ENCODE measurements at regions not wholly inside any gene's neighbourhood (a gene's known extent, or its start where the extent isn't known, plus 50 kb on each side); places are given as distances from the start of the nearest gene placed in this dataset.

DNA sequence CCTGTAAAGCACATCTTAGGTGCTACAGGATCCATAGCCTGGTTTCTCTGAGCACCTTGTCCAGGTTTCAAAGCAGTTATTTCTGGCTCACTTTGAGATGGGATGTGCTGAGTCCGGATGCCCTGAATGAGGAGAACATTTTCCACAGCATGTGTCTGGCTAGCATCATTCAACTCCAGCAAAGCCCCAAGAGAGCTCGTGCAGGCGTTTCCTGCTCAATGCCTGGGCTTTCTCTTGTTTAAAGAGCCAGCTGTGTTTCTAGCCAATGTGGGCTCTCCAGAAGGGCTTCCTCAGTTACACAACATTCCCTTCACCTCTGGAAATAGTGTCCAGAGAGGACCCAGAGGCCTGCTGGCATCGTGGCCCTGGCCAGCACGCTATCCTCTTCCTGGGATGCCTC lies 411.7 kb downstream of the DMAC1 start:
- DNase-seq = no peak

DNA sequence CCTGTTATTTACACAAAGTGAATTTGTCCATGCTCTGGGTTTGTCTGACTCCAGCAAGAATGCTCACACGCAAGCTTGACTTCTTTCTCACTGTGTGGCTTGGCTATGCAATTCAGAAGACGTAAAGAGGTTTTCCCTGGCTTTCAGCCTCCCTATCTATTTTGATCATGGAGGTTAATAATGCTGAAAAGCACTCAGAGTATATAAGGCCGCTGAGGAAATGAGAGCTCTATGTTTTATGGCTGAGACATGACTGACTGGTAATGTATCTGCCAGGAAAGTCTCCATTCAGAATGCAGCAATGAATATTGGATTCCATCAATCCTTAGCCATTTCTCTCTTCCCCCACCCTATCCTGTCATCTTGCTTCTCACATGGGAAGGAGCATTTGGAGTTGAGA lies 417.3 kb downstream of the DMAC1 start:
- no peak for DNase-seq

DNA sequence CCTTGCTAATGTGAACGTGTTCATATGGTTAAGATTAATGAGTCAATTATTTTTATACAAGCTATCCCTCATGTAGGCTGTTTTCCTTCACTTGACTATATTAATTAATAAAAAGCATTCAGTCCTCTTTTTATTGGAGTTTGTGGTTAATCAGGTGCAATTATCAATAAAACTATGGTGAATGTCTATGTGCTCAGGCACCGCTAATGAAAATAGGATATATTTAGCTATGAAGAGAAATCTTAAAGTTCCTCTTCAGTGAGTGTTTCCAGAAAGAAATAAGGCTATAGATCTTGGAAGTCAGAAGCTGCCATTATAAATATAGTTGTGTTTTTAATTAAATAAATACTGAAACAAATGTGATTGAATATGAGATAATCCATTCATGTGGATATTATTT lies 422.1 kb downstream of the DMAC1 start:
- no peak for DNase-seq

DNA sequence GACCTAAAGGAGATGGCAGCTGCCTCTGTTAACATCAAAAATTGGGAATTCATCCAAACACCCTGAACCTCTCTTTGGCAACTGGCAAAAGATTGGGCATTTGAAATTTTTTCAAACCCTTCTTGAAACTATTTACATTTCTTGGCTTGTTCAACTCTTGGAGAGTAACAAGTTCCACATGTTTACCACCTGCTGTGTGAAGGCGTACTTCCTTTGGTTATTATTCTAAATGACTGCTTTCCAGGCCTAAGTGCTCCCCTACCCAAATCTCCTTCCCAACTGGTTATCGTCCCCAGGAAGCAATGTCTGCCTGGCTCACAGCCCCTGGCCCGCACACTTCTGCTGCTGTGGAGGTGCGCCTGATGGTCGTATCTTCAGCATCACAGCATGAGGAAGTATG lies 422.7 kb downstream of the DMAC1 start:
- no peak for DNase-seq

DNA sequence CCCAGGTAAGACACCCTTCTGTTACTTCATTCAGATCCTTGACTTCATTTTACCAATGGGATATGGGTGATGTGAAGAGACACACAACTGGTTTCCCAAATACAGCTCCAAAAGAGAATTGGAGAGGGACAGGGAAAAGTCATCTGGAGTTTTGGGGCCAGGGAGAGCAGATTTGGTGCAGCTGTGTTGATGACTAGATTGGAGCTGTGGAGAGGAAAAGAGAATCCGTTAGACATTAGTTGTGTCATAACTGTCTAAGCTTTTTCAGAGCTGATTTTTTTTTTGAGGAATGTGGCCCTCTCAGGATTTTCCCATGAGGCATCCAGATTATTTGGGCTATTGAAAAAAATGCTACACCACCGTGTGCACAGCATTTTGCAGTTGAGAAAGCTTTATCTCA lies 423.4 kb downstream of the DMAC1 start:
- DNase-seq = no peak

DNA sequence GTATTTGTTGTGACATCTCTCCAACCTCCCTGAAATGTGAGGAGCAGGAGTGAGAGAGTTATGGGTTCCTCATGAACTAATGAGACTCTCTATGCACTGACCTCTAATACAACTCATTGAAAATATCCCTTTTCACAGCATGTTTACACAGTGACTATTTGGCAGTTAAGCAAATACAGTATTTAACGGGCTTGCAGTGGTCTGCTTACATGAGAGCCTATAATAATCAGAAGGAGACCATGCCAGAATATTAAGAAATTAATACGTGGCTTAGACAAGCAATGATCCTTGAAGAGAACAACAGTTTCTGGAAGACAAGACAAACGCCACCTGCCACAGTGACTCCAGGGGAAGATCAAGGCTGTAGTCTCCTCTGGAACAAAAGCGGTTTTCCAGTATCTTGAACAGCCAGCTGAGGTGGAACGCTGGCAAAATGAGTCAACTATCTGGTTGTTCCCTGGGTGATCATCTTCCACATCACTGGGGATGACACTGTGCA lies 424.5 kb downstream of the DMAC1 start:
- DNase-seq = no peak

DNA sequence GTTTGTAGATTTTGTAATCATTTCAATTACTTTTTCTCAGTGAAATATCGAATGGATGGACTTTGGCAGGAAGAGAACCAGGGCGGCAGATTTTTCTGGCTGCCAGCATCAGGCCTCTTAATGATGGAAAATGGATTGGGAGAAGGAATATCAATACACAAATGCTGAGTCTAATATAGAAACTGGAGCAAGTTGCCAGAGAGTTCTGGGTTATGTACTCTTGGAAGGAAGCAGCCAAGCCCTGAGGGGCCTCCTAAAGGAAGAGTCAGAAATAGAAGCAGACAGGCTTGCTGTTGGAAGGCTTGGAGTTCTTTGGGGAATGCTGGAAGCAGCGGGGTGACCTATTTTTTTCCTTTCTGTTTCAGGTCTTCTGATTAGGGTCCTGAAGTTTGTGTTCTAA lies 428.6 kb downstream of the DMAC1 start:
- no peak for DNase-seq

DNA sequence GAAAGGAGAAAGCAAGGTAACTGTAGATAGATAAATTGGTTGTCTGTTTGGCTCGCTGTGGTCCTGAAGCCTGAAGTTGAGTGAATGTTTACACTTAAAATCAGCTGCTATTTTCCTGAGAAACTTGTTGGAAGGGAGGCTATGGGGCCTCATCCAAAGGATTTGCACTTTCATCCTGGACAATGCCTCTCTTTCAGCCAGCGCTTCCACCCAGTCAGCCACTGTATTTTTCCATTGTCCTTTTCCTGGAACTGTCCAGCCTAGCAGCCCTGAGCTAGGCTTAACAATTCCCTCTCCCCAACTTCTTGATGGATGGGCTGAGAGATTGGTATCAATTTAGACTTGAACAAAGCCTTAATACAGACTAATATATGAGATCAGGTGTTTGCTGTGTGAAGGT lies 429.2 kb downstream of the DMAC1 start:
- DNase-seq = no peak

DNA sequence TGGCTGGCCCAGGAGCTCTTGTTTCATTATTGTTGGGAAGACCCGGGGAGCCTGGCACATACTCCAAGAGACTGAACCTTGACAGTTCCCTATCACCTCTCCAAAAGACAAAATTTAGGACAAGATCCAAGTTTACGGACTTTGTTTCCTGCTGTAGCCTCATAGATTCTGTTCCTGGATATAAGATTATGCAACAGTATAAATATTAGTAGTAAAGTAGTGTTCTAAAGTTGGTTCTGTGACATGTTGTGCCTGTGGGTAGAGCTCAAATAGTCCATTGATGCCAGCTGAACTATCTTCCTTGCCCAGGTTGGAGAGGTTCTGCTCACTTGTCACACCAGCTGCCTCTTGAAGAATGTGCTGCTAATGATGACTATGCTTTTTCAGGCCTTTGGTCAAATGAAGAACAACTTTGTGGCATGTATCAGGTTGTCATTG lies 430.2 kb downstream of the DMAC1 start:
- DNase-seq = no peak

DNA sequence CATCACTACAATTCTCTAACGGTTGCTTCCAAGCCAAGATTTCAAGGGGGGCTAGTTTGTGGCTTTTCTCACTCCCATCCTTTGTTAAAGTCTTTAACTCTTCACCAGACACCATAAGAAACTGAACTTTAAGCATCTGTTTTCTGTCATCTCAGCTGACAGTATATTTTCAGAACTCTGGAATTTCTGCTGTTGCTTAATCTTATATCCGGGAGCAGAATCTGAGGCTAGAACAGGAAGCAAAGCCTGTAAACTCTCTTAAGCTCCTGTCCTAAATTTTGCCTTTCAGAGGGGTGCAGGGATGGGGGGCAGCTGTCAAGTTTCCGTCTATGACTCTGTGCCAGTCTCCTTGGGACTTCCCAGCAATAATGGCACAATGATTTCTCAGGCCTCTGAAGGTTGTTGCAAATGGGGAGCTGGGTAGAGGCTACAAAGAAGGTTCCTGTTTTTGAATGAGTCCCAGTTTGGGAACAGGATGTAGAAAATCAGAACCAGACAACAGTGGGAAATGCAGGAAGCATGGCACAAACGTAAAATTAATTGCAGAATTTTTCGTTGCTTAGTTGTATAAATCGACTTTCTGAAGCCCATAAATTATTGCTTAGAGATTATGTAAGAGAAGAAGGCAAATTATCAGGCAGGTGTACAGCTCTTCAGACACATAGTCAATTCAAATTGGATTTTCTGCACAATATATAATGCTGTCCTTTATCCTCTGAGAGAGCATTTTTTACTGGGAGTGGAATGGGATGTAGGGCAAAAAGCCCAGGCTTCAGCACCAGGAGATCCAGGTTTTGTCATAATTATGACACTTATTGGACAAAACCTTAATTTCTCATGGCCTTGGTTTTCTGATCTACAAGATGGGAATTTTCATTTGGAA lies 430.9 kb downstream of the DMAC1 start:
- no peak for DNase-seq

DNA sequence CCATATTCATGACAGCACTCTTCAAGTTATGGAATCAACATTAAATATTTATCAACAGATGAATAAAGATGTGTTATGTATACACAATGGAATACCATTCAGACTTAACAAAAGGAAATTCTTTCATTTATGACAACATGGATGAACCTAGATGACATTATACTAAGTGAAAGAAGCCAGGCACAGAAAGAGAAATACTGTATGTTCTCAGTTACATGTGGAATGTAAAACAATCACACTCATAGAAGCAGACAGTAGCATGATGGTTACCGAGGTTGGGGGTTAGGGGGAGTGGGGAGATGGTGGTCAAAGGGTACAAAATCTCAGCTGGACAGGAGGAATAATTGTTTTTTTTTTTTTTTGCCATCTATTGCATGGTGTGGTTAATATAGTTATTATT lies 431.9 kb downstream of the DMAC1 start:
- DNase-seq = no peak

DNA sequence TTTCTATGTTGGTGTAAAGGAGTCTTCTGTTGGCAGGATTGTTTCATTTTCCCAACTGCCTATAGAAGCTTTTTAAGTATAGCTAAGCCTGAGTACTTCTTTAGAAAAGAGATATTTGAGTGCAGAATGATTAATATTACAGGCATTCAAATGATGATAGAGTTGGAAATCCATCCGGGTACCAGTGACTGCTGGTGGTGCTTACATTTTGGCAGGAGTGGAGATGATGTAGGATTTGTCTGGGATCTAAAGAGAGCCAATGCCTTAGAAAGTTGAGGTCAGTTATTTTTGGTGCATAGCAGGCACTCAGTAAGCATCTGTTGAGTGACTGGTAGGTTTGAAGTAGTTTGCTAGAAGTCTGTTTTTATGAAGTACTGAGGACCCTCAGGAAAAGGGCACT lies 433.5 kb downstream of the DMAC1 start:
- no peak for DNase-seq

DNA sequence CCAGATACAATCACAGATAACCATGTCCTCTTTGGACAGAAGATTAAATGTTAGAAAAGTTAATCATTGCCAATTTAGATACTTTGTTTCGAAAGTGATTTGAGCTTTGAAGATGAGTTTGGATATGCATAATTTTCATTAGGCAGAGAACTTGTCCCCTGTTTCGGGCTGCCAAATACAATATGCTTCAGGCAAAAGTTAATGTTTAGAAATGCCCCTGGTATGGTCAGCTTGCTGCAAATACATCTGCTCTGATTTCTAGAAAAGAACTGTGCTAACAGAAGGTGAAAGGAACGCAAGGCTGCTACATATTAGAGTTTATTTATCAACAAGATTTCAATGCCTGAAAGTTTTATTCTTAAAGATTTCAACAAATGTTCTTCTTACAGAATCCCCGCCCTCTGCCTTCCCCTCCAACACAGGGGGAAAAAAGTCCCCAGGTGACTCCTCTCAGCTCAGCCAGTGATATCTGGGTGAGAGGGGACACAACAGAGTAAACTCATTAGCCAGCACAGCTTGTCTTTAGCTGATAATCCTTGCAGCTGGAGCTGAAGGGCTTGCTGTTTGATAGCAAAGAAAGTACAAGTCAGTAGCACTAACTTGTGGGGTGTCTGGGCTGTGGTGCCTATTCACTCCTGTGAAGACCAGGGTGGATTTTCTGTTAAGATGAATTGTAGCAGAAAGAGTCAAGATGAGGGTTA lies 435.7 kb downstream of the DMAC1 start:
- peak in 1 of 2 experiments; percentile 56 for DNase-seq

DNA sequence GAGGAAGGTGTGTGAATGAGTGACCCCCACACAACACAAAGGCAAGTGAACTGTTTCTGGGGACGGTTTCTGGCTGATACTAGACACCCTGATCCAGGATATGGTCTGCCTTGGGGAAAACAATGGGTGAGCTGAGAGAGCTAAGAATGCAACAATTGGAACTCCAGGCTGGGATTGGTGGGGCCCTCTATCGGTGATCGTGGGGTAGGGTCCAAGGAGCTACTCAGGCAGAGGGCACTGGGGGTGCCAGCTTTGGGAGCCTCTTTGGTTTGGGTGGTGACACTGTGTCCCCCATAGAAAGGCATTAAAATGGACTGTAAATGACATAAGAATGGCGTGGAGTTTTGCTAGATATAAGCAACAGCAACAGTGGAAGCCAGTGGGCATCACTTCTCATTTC lies 439.1 kb downstream of the DMAC1 start:
- no peak for DNase-seq

DNA sequence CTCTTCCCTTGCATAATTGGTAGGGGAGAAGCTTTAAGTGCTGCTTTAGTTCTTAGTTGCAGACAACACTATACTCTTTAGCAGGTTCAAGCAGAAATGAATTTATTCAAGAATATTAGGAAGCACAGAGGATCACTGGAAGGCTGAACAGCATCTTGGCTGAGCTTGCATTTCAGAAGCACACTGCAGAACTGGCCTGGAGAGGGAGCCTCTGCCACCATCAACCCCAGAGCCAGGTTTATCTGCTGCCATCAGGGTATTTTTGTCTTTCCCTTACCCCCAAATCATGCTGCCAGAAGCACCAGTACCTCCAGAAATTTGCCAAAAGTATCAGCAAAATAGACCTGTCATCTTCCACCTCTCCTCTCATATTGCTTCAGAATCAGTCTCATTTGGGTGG lies 440.7 kb downstream of the DMAC1 start:
- DNase-seq = no peak

DNA sequence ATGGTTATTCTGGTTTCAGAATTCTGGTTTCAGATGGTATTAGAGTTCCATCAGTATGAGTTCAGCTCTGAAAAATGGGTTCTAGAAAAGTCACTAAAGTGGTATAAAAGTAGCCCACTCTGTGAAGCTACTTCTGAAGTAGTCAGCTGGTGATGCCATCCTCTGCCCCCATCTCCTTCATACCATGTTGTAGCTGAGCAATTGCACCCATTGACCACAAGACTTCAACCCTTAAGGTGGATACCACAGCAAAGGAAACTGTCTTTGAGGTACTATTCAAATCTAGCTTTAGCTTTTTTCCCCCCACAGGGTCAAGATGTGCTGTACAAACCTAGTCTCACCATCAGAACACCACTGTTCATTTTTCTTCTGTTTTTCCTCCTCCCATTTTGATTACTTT lies 444.9 kb downstream of the DMAC1 start:
- no peak for DNase-seq

DNA sequence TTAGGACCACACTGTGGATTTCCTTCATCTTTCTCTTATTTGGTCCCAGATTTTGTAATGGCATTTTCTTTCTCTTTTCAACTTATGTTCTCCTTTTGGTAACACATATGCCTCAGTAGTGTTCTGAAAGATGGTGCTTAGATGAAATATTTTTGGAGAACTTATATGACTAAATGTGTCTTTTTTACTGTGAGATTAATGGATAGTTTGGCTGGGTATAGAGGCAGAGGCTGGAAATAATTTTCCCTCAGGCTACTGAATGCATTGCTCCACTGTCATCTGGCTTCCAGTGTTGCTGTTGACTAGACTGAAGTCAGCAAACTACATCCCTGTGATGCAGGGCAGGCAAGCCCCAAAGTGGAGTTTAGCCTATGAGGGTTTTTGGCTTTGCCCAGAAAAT lies 450.9 kb downstream of the DMAC1 start:
- DNase-seq = no peak

DNA sequence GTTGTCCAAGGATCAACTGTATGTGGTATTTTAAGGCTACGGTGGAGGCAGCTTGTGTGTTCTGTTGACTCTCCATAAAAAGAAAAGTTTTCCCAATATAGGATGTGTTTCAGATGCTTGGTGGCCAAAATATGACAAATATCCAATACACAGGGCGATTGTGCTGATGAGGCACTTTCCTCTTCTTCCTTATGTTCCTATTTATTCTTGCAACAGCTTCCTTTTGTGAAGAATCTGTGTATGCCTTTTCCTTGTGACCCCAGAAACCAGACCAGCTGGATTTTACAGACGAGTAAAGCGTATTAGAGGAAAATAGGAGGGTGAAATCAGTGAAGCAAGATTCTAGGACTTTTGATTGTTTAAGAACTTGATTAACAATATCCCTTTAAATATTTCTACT lies 452.0 kb downstream of the DMAC1 start:
- DNase-seq = no peak

DNA sequence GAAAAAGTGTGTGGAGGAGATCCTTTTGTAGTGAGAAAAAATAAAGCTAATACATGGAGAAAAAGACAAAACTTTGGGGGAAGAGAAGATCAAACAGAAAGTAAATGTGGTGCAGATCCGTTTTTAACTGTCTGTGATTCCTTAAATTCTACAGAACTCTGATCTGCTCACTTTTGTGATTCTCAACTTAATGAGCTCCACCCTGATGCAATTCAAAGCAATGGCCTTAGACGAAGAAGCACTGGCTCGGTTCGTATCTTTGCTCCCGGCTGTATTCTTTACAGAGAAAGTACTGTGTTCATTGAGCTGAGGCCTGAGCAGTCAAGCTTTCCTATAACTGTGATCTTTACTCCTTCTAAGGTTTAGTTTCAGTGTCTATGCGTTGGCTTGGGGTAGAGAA lies 453.4 kb downstream of the DMAC1 start:
- DNase-seq = no peak

DNA sequence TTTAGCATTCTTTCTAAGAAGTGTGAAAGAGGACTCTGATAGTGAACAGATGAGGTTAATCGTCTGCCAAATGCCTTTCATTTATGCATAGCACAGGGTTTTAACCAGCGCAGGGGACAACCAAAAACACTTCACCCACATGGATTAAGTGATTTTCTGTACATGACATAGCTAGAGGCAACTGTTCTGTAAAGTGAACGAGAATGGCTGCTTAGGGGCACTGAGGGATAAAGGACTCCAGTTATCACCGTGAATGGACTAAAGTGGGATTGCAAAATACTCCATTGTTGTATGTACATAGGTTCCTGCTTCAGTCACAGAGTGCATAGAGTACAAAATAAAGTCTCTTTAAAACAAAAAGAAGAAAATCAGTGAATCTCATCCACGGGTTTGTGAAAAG lies 456.8 kb downstream of the DMAC1 start:
- no peak for DNase-seq

DNA sequence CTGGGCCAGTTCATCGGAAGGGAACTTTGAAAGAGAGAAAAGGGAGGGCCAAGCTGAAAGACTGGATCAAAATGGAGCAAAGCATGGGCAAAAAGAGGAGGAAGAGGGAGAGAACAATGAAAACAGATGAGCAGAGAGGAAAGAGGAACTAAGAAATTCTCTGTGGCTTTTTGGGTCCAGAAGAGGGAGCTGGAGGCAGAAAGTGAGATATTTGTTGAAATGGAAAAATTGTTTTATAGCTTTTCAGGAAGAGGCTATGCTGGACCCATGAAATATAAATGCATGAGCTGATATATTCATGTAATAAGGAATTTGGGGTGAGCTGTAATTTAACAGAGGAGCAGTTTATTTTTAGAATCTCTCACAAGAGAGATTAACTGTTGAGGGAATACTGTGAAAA lies 457.3 kb downstream of the DMAC1 start:
- no peak for DNase-seq

DNA sequence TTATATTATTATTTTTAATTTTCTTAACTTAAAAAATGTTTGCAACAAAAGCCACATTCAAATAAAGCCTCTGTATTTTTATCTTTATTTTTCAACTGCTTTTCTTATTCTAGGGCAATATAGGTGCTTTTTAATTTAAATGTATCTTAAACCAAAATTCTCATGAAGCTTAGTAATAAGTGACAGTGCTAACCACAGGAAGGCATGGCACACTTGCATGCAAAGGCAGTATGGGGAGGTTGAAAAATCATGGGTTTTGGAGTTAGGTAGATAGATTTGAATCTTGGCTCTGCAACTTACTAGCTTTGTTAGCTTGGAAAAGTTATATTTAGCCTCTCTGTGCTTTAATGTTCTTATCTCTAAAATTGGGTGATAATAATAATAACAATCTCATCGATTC lies 458.0 kb downstream of the DMAC1 start:
- DNase-seq = no peak

DNA sequence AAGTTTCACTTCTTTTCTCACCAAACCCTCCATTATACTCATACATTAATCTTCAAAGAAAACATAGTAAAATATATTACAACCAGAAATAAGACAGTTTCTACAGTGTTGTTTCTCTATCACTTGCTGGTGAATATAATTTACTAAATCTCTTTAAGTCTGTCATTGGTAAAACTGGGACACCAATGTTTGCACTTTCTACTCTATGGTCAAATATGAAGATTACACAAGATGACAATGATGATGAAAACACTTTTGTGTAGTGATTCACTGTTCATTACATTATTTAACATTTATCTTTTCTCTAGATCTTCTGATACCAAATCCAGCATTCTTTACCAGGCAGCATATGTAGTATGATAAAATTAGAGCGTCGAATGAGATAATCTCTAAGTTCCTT lies 459.1 kb downstream of the DMAC1 start:
- DNase-seq = no peak

DNA sequence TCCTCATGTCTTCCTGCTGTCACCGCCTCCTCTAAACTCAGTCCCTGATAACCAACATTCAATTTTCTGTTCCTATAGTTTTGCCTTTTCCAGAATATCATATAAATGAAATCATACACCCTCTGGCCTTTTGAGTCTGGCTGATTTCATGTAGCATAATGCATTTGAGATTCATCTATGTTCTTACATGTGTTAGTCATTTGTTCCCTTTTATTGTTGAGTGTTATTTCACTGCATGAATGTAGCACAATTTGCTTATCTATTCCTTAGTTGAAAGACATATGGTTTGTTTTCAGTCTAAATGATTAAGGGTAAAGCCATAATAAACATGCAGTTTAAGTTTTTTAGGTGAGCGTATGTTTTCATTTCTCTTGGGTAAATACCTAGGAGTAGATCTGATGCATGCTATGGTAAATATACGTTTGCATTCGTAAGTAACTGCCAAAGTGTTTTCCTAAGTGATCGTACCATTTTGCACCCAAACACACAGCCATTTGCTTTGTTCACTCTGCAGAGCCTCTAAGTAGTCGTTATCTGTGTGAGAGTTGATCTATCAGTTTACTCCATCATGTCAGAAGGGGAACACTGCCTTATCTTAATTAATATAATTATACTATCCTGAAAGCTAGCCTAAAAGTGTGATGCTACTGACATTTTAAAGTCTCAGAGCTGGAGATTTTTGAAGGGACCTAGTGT lies 460.8 kb downstream of the DMAC1 start:
- no peak for DNase-seq
